ENCODE measurements at regions not wholly inside any gene's neighbourhood (a gene's known extent, or its start where the extent isn't known, plus 50 kb on each side); places are given as distances from the start of the nearest gene placed in this dataset.

DNA sequence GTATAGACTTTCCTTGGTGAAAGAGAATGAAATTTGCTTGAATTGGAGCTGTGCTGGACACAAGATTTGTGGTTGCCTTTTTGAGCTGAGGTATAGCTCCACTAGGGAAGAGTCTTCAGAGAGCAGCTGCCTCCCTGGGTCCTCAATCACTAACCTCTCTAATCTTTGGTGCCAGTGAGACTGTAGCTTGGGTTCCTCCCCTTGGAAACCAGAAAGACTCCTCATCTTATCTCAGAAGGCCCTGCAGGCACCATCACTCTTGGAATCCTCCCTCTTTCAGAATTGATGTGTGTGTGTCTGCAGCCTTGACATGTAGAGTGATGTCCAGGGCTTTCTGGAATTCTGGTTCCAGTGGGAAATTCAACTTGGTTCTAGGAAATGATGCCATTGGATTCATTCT, 426.5 kb downstream of the RPS24 start:
- TF ChIP-seq CTCF (IDR thresholded peaks at IDR 0.05; ENCODE audit: unreplicated experiment), result no peak
- H3K4me1 Mint-ChIP-seq (ENCODE audit: unreplicated experiment), result peaks cover 4% of the 10 kb centered on the region

GRCh38 chr10:78461333-78461732, 427.7 kb downstream of the RPS24 start:
- no peak for TF ChIP-seq CTCF (IDR thresholded peaks at IDR 0.05; ENCODE audit: unreplicated experiment)
- Mint-ChIP-seq H3K27ac (ENCODE audit: unreplicated experiment) (no peak overlapping the region), H3K4me1 (ENCODE audit: unreplicated experiment) (peaks cover 4% of the 10 kb centered on the region), H3K36me3 (ENCODE audit: low read depth, unreplicated experiment) (no peaks in the 10 kb centered on the region), H3K9me3 (ENCODE audit: unreplicated experiment) (no peaks in the 10 kb centered on the region), H3K27me3 (ENCODE audit: unreplicated experiment) (no peaks in the 10 kb centered on the region), H3K4me3 (ENCODE audit: unreplicated experiment) (no peak overlapping the region)
- no peak for DNase-seq (ENCODE audit: low spot score)

More for the DNA sequence above, 426.5 kb downstream of the RPS24 start:
- Mint-ChIP-seq H3K36me3 (ENCODE audit: low read depth, unreplicated experiment) (no peaks in the 10 kb centered on the region), H3K27ac (ENCODE audit: unreplicated experiment) (no peak overlapping the region), H3K4me3 (ENCODE audit: unreplicated experiment) (no peak overlapping the region), H3K9me3 (ENCODE audit: unreplicated experiment) (no peaks in the 10 kb centered on the region), H3K27me3 (ENCODE audit: unreplicated experiment) (peaks cover 2% of the 10 kb centered on the region)
- DNase-seq (ENCODE audit: low spot score), result no peak

DNA sequence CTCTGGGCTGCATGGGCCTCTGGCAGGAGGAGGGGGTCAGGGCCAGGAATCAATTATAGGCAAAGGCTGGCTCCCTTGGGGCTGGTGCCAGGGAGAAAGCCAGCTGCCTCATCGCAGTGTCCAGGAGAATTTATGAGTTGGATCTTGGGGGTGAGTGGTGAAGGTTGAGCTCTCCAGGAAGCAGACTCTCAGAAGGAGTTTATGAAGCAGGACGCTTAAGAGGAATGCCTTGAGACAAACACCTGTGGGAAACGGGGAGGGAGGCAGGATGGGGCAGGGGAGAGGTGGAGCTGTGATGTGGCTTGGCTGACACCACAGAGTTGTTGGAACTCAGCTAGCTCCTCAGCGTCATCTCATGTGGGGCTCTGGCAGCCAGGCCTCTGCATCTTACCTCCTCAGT, 428.5 kb downstream of the RPS24 start:
- DNase-seq (ENCODE audit: low spot score), result no peak

DNA sequence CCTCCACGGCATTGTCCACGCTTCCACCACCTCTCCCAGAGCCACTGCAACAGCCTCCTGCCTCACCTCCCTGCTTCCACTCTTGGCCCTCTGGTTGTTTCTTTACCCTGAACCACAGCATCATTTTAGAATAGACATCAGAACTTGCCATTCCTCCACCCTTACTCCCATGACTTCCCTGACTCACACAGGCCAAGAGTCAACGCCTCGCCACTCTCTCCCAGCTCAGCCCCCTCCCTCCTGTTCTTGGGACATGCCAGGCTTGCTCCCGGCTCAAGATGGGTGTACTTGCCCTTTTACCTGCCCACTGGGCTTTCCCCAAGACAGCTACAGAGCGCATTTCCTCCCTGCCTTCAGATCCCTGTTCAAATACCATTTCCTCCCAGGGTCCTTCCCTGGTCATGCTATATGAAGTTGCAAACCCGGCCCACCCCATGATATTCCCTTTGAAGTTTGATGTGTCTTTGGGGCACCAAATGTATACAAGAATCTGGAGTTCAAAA, 429.1 kb downstream of the RPS24 start:
- Mint-ChIP-seq H3K27ac (ENCODE audit: unreplicated experiment) (no peak overlapping the region), H3K4me1 (ENCODE audit: unreplicated experiment) (peaks cover 4% of the 10 kb centered on the region), H3K9me3 (ENCODE audit: unreplicated experiment) (no peaks in the 10 kb centered on the region), H3K4me3 (ENCODE audit: unreplicated experiment) (no peak overlapping the region), H3K27me3 (ENCODE audit: unreplicated experiment) (no peaks in the 10 kb centered on the region), H3K36me3 (ENCODE audit: low read depth, unreplicated experiment) (no peaks in the 10 kb centered on the region)
- no peak for DNase-seq (ENCODE audit: low spot score)
- no peak for TF ChIP-seq CTCF (IDR thresholded peaks at IDR 0.05; ENCODE audit: unreplicated experiment)

More for the DNA sequence above, 428.5 kb downstream of the RPS24 start:
- Mint-ChIP-seq H3K9me3 (ENCODE audit: unreplicated experiment) (no peaks in the 10 kb centered on the region), H3K4me3 (ENCODE audit: unreplicated experiment) (no peak overlapping the region), H3K4me1 (ENCODE audit: unreplicated experiment) (peaks cover 4% of the 10 kb centered on the region), H3K27me3 (ENCODE audit: unreplicated experiment) (no peaks in the 10 kb centered on the region), H3K27ac (ENCODE audit: unreplicated experiment) (no peak overlapping the region), H3K36me3 (ENCODE audit: low read depth, unreplicated experiment) (no peaks in the 10 kb centered on the region)
- no peak for TF ChIP-seq CTCF (IDR thresholded peaks at IDR 0.05; ENCODE audit: unreplicated experiment)

- Mint-ChIP-seq H3K4me1 (ENCODE audit: unreplicated experiment) (peaks cover 4% of the 10 kb centered on the region), H3K36me3 (ENCODE audit: low read depth, unreplicated experiment) (no peaks in the 10 kb centered on the region), H3K4me3 (ENCODE audit: unreplicated experiment) (no peak overlapping the region), H3K9me3 (ENCODE audit: unreplicated experiment) (no peaks in the 10 kb centered on the region), H3K27ac (ENCODE audit: unreplicated experiment) (no peak overlapping the region), H3K27me3 (ENCODE audit: unreplicated experiment) (no peaks in the 10 kb centered on the region)
- TF ChIP-seq CTCF (IDR thresholded peaks at IDR 0.05; ENCODE audit: unreplicated experiment), result no peak
- DNase-seq (ENCODE audit: low spot score), result no peak
Measured at GRCh38 chr10:78464118-78464855, 430.6 kb downstream of the RPS24 start.
